ENCODE measurements at regions not wholly inside any gene's neighbourhood (a gene's known extent, or its start where the extent isn't known, plus 50 kb on each side); places are given as distances from the start of the nearest gene placed in this dataset.

GRCh38 chr2:67856866-67857265 is 205.9 kb downstream of the C1D start:
- TF ChIP-seq CTCF (conservative IDR thresholded peaks at IDR 0.05; ENCODE audit: low read length) (no peak), EZH2phosphoT487 (IDR thresholded peaks at IDR 0.05; ENCODE audit: borderline replicate concordance) (no peak)
